ENCODE measurements at regions not wholly inside any gene's neighbourhood (a gene's known extent, or its start where the extent isn't known, plus 50 kb on each side); places are given as distances from the start of the nearest gene placed in this dataset.

DNA sequence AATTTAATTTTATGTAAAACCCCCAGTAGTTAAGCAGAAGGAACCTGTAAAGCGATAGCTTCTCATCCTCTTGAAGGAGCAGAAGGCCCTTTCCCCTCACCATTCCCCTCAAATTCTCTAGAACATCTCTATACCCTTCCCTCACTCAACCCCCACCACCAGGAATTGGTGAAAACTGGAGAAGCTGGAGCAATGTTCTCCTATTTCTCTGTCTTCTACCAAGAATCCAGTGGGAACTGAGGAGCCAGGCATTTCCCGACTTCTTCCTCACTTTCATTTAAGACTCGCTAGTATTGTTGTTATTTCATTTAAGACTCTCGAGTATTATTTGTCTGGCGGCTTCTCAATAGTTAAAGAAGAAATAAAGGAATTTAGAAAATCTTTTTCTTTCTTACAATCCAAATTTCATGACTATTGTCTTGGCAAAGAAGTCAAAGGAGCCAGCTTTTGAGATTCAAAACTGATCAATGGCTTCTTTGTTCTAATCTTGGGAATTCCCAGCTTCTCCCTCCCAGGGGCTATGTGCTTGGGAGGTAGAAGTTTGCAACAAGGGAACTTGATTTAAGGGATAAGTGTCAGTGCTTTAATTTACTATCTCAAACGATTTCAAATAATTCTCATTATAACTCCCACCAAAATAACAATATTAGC lies 253.3 kb upstream of the ADGRL2 start:
- DNase-seq = no peak
- H3F3A ChIP-seq (ENCODE audit: insufficient read depth, low read length) = peaks cover 14% of the 10 kb centered on the region
- no peaks in the 10 kb centered on the region for H3K36me3 ChIP-seq (replicated peaks; ENCODE audit: insufficient read depth, low read length)
- H3K9me2 ChIP-seq (replicated peaks; ENCODE audit: insufficient read depth, low read length) = no peaks in the 10 kb centered on the region
- no peak overlapping the region for H3K4me3 ChIP-seq (ENCODE audit: low read length)
- peaks cover 17% of the 10 kb centered on the region for H3K4me1 ChIP-seq (ENCODE audit: low read length)
- H3K27ac ChIP-seq (ENCODE audit: low read length) = no peak overlapping the region
- no peak overlapping the region for H3K4me2 ChIP-seq (ENCODE audit: low read depth, low read length)
- peaks cover 56% of the 10 kb centered on the region for H3K27me3 ChIP-seq (replicated peaks; ENCODE audit: insufficient read depth, low read length)
- H3K79me2 ChIP-seq (ENCODE audit: low read length) = no peaks in the 10 kb centered on the region
- H2AFZ ChIP-seq (ENCODE audit: low read length) = no peak overlapping the region
- TF ChIP-seq CTCF (IDR thresholded peaks at IDR 0.05; ENCODE audit: low read length) (no peak), EZH2phosphoT487 (IDR thresholded peaks at IDR 0.05; ENCODE audit: low read length) (no peak), EZH2 (optimal IDR thresholded peaks at IDR 0.05; ENCODE audit: low read depth, low read length) (no peak)
- H3K9ac ChIP-seq (ENCODE audit: low read length) = no peak overlapping the region
- no peaks in the 10 kb centered on the region for H3K9me3 ChIP-seq (replicated peaks; ENCODE audit: insufficient read depth, low read length)
- H4K20me1 ChIP-seq (ENCODE audit: insufficient read depth, low read length) = no peaks in the 10 kb centered on the region

GRCh38 chr1:81545734-81546133 lies 255.0 kb upstream of the ADGRL2 start:
- H3K4me3 ChIP-seq (ENCODE audit: low read length) = no peak overlapping the region
- no peak for DNase-seq
- H3K27me3 ChIP-seq (replicated peaks; ENCODE audit: insufficient read depth, low read length) = peaks cover 39% of the 10 kb centered on the region
- no peaks in the 10 kb centered on the region for H3K9me3 ChIP-seq (replicated peaks; ENCODE audit: insufficient read depth, low read length)
- TF ChIP-seq EZH2phosphoT487 (IDR thresholded peaks at IDR 0.05; ENCODE audit: low read length) (no peak), CTCF (IDR thresholded peaks at IDR 0.05; ENCODE audit: low read length) (no peak), EZH2 (optimal IDR thresholded peaks at IDR 0.05; ENCODE audit: low read depth, low read length) (no peak)
- H4K20me1 ChIP-seq (ENCODE audit: insufficient read depth, low read length) = no peaks in the 10 kb centered on the region
- H3K36me3 ChIP-seq (replicated peaks; ENCODE audit: insufficient read depth, low read length) = no peaks in the 10 kb centered on the region
- no peak overlapping the region for H3K9ac ChIP-seq (ENCODE audit: low read length)
- H3K9me2 ChIP-seq (replicated peaks; ENCODE audit: insufficient read depth, low read length) = no peaks in the 10 kb centered on the region
- H3K79me2 ChIP-seq (ENCODE audit: low read length) = no peaks in the 10 kb centered on the region
- no peak overlapping the region for H2AFZ ChIP-seq (ENCODE audit: low read length)
- H3K4me1 ChIP-seq (ENCODE audit: low read length) = peaks cover 17% of the 10 kb centered on the region
- H3K4me2 ChIP-seq (ENCODE audit: low read depth, low read length) = no peak overlapping the region
- no peak overlapping the region for H3K27ac ChIP-seq (ENCODE audit: low read length)
- peaks cover 14% of the 10 kb centered on the region for H3F3A ChIP-seq (ENCODE audit: insufficient read depth, low read length)

DNA sequence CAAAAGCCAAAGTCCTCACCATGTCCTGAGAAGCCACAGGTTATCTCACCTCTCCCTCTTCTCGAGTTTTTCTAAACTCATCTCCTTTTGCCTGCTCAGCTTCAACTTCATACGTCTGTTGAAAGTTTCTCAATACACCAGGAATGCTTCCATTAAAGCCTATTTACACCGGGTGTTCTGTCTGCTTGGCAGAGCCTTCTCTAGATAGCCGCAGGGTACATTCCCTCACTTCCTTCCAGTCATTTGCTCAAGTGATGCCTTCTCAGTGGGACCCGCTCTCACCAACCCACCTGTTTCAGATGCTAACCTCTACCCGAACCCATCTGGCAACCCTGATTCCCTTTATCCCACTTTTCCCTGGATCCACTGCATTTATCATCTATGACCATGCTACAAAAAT lies 257.0 kb upstream of the ADGRL2 start:
- Histone ChIP-seq H3K27me3 (replicated peaks; ENCODE audit: insufficient read depth, low read length) (peaks cover 29% of the 10 kb centered on the region), H3K9me3 (replicated peaks; ENCODE audit: insufficient read depth, low read length) (no peaks in the 10 kb centered on the region), H3K9ac (ENCODE audit: low read length) (no peak overlapping the region), H3K79me2 (ENCODE audit: low read length) (no peaks in the 10 kb centered on the region), H3K4me2 (ENCODE audit: low read depth, low read length) (no peak overlapping the region), H2AFZ (ENCODE audit: low read length) (no peak overlapping the region), H3K4me3 (ENCODE audit: low read length) (no peak overlapping the region), H3K9me2 (replicated peaks; ENCODE audit: insufficient read depth, low read length) (no peaks in the 10 kb centered on the region), H3K27ac (ENCODE audit: low read length) (no peak overlapping the region), H3F3A (ENCODE audit: insufficient read depth, low read length) (peaks cover 3% of the 10 kb centered on the region), H3K4me1 (ENCODE audit: low read length) (peaks cover 11% of the 10 kb centered on the region), H4K20me1 (ENCODE audit: insufficient read depth, low read length) (no peaks in the 10 kb centered on the region), H3K36me3 (replicated peaks; ENCODE audit: insufficient read depth, low read length) (no peaks in the 10 kb centered on the region)
- TF ChIP-seq EZH2phosphoT487 (IDR thresholded peaks at IDR 0.05; ENCODE audit: low read length) (no peak), CTCF (IDR thresholded peaks at IDR 0.05; ENCODE audit: low read length) (no peak), EZH2 (optimal IDR thresholded peaks at IDR 0.05; ENCODE audit: low read depth, low read length) (no peak)
- DNase-seq = no peak

Measured in MM.1S (cell line).